ENCODE measurements at regions not wholly inside any gene's neighbourhood (a gene's known extent, or its start where the extent isn't known, plus 50 kb on each side); places are given as distances from the start of the nearest gene placed in this dataset.

DNA sequence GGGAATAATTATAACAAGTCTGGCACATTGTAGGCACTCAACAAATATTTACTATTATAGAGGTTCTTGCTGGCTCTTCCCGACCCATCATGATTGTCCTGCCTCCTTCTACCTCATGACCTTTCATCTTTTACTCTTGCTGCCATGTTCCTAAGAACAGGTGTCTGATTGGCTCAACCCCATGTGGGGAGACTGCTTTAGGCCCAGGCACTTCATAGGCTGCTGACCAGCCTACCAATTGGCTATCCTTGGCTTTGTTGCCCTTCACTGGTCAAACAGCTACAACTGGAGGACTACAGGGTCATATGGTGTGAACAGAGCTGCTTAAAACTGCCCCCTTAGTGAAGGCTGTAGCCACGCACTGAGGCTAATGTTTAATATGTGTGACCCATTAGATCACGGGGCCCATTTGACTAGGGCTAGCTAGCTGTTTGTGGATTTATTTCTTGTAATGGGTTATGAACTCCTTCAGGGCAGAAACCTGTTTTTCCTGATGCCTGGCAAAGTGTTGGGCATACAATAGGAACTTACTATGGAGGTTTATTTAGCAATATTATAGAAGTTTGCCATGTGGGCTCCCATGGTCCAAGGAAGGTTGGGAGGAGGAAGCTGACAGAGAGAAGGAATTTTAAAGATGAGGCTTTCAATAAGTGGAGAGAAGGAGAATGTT lies 239.9 kb upstream of the TBC1D5 start:
- H3K4me1 ChIP-seq (ENCODE audit: control insufficient read depth, insufficient read depth, low read depth, low read length), result no peaks in the 10 kb centered on the region
- H2BK120ac ChIP-seq (ENCODE audit: low read depth, low read length), result no peak overlapping the region
- H2BK12ac ChIP-seq (ENCODE audit: low read length in 2 of 2), result no peak overlapping the region
- no peak overlapping the region for H2BK15ac ChIP-seq (ENCODE audit: low read depth, poor library complexity, severe bottlenecking)
- H4K8ac ChIP-seq (ENCODE audit: low read length), result no peak overlapping the region
- no peak for DNase-seq
- H3K27ac ChIP-seq (ENCODE audit: low read length, poor library complexity, severe bottlenecking), result no peak overlapping the region
- no peaks in the 10 kb centered on the region for H3K79me1 ChIP-seq (replicated peaks; ENCODE audit: low read length, poor library complexity, severe bottlenecking)
- no peak overlapping the region for H3K14ac ChIP-seq (ENCODE audit: low read length in 2 of 2)
- H3K9me3 ChIP-seq (ENCODE audit: control insufficient read depth, low read length), result no peaks in the 10 kb centered on the region
- no peak overlapping the region for H3K9ac ChIP-seq (ENCODE audit: low read length)
- no peaks in the 10 kb centered on the region for H3K36me3 ChIP-seq (ENCODE audit: control insufficient read depth in 1 of 2, insufficient read depth in 2 of 2, low read depth in 1 of 2, low read length in 2 of 2)
- no peak overlapping the region for H4K91ac ChIP-seq (ENCODE audit: low read length)
- H2BK5ac ChIP-seq (ENCODE audit: low read depth, low read length, poor library complexity, severe bottlenecking), result no peak overlapping the region
- no peak overlapping the region for H3K4me3 ChIP-seq (ENCODE audit: insufficient read depth in 1 of 2, low read depth in 1 of 2, low read length in 2 of 2)
- WGBS, result 71% methylated on average over 3 of the region's 3 CpGs
- H3K27me3 ChIP-seq (ENCODE audit: control insufficient read depth in 1 of 2, insufficient read depth in 1 of 2, low read length in 2 of 2), result peaks cover 0 to 27% of the 10 kb centered on the region in 2 experiments
- H3K18ac ChIP-seq (ENCODE audit: low read depth in 1 of 2, low read length in 2 of 2), result no peak overlapping the region
- no peak overlapping the region for H2AK5ac ChIP-seq (ENCODE audit: low read length, severe bottlenecking)
- H3K4ac ChIP-seq (ENCODE audit: low read depth in 1 of 2, low read length in 2 of 2), result no peak overlapping the region
- no peak overlapping the region for H3K4me2 ChIP-seq (ENCODE audit: low read length, poor library complexity, severe bottlenecking)
- no peak overlapping the region for H2AFZ ChIP-seq (ENCODE audit: low read depth, low read length)
- H3K23ac ChIP-seq (ENCODE audit: low read length in 2 of 2), result no peak overlapping the region

DNA sequence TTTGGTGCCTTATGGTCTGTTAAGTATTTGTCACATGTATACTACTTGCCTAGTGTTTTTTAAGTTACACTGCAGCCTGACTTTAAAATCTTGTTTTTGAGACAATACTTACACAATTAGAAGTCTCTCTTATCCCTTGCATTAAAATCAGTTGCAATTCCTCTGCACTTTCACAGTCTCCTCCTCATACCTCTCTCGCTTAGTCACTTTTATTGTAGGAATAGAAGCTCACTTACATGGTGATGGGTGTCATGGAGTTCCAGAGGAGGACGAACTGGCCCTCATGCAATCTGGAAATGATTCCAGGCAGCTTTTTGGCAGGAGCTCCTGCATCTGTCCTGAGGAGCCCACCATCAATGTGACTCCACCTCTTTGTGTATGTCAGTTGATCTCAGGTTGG lies 238.4 kb upstream of the TBC1D5 start:
- Histone ChIP-seq H4K8ac (ENCODE audit: low read length) (no peak overlapping the region), H3K18ac (ENCODE audit: low read depth in 1 of 2, low read length in 2 of 2) (no peak overlapping the region), H3K4me3 (ENCODE audit: insufficient read depth in 1 of 2, low read depth in 1 of 2, low read length in 2 of 2) (no peak overlapping the region), H3K79me1 (replicated peaks; ENCODE audit: low read length, poor library complexity, severe bottlenecking) (no peaks in the 10 kb centered on the region), H2BK120ac (ENCODE audit: low read depth, low read length) (no peak overlapping the region), H3K9ac (ENCODE audit: low read length) (no peak overlapping the region), H3K36me3 (ENCODE audit: control insufficient read depth in 1 of 2, insufficient read depth in 2 of 2, low read depth in 1 of 2, low read length in 2 of 2) (no peaks in the 10 kb centered on the region), H2AFZ (ENCODE audit: low read depth, low read length) (no peak overlapping the region), H2AK5ac (ENCODE audit: low read length, severe bottlenecking) (no peak overlapping the region), H3K4ac (ENCODE audit: low read depth in 1 of 2, low read length in 2 of 2) (no peak overlapping the region), H3K27me3 (ENCODE audit: control insufficient read depth in 1 of 2, insufficient read depth in 1 of 2, low read length in 2 of 2) (peaks cover 0 to 20% of the 10 kb centered on the region in 2 experiments), H3K27ac (ENCODE audit: low read length, poor library complexity, severe bottlenecking) (no peak overlapping the region), H3K4me1 (ENCODE audit: control insufficient read depth, insufficient read depth, low read depth, low read length) (no peaks in the 10 kb centered on the region), H2BK15ac (ENCODE audit: low read depth, poor library complexity, severe bottlenecking) (no peak overlapping the region), H3K14ac (ENCODE audit: low read length in 2 of 2) (no peak overlapping the region), H4K91ac (ENCODE audit: low read length) (no peak overlapping the region), H3K9me3 (ENCODE audit: control insufficient read depth, low read length) (no peaks in the 10 kb centered on the region), H3K4me2 (ENCODE audit: low read length, poor library complexity, severe bottlenecking) (no peak overlapping the region), H2BK12ac (ENCODE audit: low read length in 2 of 2) (no peak overlapping the region), H2BK5ac (ENCODE audit: low read depth, low read length, poor library complexity, severe bottlenecking) (no peak overlapping the region), H3K23ac (ENCODE audit: low read length in 2 of 2) (no peak overlapping the region)
- no peak for DNase-seq
- WGBS, result 62% methylated on average over 2 of the region's 2 CpGs

GRCh38 chr3:17979911-17980310 lies 237.5 kb upstream of the TBC1D5 start:
- Histone ChIP-seq H3K27me3 (ENCODE audit: control insufficient read depth in 1 of 2, insufficient read depth in 1 of 2, low read length in 2 of 2) (peaks cover 0 to 11% of the 10 kb centered on the region in 2 experiments), H2BK15ac (ENCODE audit: low read depth, poor library complexity, severe bottlenecking) (no peak overlapping the region), H3K9me3 (ENCODE audit: control insufficient read depth, low read length) (no peaks in the 10 kb centered on the region), H2BK120ac (ENCODE audit: low read depth, low read length) (no peak overlapping the region), H2AFZ (ENCODE audit: low read depth, low read length) (no peak overlapping the region), H3K27ac (ENCODE audit: low read length, poor library complexity, severe bottlenecking) (no peak overlapping the region), H3K36me3 (ENCODE audit: control insufficient read depth in 1 of 2, insufficient read depth in 2 of 2, low read depth in 1 of 2, low read length in 2 of 2) (no peaks in the 10 kb centered on the region), H3K14ac (ENCODE audit: low read length in 2 of 2) (no peak overlapping the region), H3K4me2 (ENCODE audit: low read length, poor library complexity, severe bottlenecking) (no peak overlapping the region), H3K18ac (ENCODE audit: low read depth in 1 of 2, low read length in 2 of 2) (no peak overlapping the region), H2AK5ac (ENCODE audit: low read length, severe bottlenecking) (no peak overlapping the region), H4K91ac (ENCODE audit: low read length) (no peak overlapping the region), H3K9ac (ENCODE audit: low read length) (no peak overlapping the region), H3K79me1 (replicated peaks; ENCODE audit: low read length, poor library complexity, severe bottlenecking) (no peaks in the 10 kb centered on the region), H3K4me1 (ENCODE audit: control insufficient read depth, insufficient read depth, low read depth, low read length) (no peaks in the 10 kb centered on the region), H3K4ac (ENCODE audit: low read depth in 1 of 2, low read length in 2 of 2) (no peak overlapping the region), H4K8ac (ENCODE audit: low read length) (no peak overlapping the region), H2BK12ac (ENCODE audit: low read length in 2 of 2) (no peak overlapping the region), H3K4me3 (ENCODE audit: insufficient read depth in 1 of 2, low read depth in 1 of 2, low read length in 2 of 2) (no peak overlapping the region), H2BK5ac (ENCODE audit: low read depth, low read length, poor library complexity, severe bottlenecking) (no peak overlapping the region), H3K23ac (ENCODE audit: low read length in 2 of 2) (no peak overlapping the region)
- DNase-seq, result no peak
- WGBS, result 64% methylated on average over 3 of the region's 3 CpGs

DNA sequence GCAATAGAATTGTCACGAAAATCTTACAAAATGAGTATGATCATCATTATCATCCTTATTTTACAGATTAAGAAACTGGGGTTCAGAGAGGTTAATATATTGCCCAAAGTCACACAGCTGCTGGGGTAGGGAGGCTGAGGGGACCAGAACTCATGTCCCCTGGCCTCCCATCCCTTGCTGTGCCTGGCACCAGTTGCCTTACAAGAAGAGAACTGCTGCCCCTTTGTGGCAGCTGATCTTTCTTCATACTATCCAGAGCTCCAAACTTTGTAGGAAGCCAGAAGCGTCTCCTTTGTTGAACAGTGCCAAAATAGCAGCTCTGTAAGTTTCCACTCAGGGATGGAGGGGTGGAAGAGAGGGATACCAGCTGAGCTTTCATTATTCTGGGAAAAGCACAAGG lies 236.8 kb upstream of the TBC1D5 start:
- no peaks in the 10 kb centered on the region for H3K36me3 ChIP-seq (ENCODE audit: control insufficient read depth in 1 of 2, insufficient read depth in 2 of 2, low read depth in 1 of 2, low read length in 2 of 2)
- H2BK15ac ChIP-seq (ENCODE audit: low read depth, poor library complexity, severe bottlenecking), result no peak overlapping the region
- no peak overlapping the region for H3K9ac ChIP-seq (ENCODE audit: low read length)
- no peak for DNase-seq
- no peak overlapping the region for H3K4me2 ChIP-seq (ENCODE audit: low read length, poor library complexity, severe bottlenecking)
- no peaks in the 10 kb centered on the region for H3K9me3 ChIP-seq (ENCODE audit: control insufficient read depth, low read length)
- H3K79me1 ChIP-seq (replicated peaks; ENCODE audit: low read length, poor library complexity, severe bottlenecking), result no peaks in the 10 kb centered on the region
- no peak overlapping the region for H3K18ac ChIP-seq (ENCODE audit: low read depth in 1 of 2, low read length in 2 of 2)
- no peak overlapping the region for H3K14ac ChIP-seq (ENCODE audit: low read length in 2 of 2)
- no peak overlapping the region for H3K27ac ChIP-seq (ENCODE audit: low read length, poor library complexity, severe bottlenecking)
- H3K27me3 ChIP-seq (ENCODE audit: control insufficient read depth in 1 of 2, insufficient read depth in 1 of 2, low read length in 2 of 2), result peaks cover 0 to 5% of the 10 kb centered on the region in 2 experiments
- H3K23ac ChIP-seq (ENCODE audit: low read length in 2 of 2), result no peak overlapping the region
- no peak overlapping the region for H4K91ac ChIP-seq (ENCODE audit: low read length)
- H3K4me3 ChIP-seq (ENCODE audit: insufficient read depth in 1 of 2, low read depth in 1 of 2, low read length in 2 of 2), result no peak overlapping the region
- WGBS, result 50% methylated on average over 1 of the region's 2 CpGs
- H2AFZ ChIP-seq (ENCODE audit: low read depth, low read length), result no peak overlapping the region
- H2AK5ac ChIP-seq (ENCODE audit: low read length, severe bottlenecking), result no peak overlapping the region
- no peaks in the 10 kb centered on the region for H3K4me1 ChIP-seq (ENCODE audit: control insufficient read depth, insufficient read depth, low read depth, low read length)
- no peak overlapping the region for H2BK5ac ChIP-seq (ENCODE audit: low read depth, low read length, poor library complexity, severe bottlenecking)
- no peak overlapping the region for H2BK120ac ChIP-seq (ENCODE audit: low read depth, low read length)
- no peak overlapping the region for H3K4ac ChIP-seq (ENCODE audit: low read depth in 1 of 2, low read length in 2 of 2)
- H4K8ac ChIP-seq (ENCODE audit: low read length), result no peak overlapping the region
- H2BK12ac ChIP-seq (ENCODE audit: low read length in 2 of 2), result no peak overlapping the region

Data from mesenchymal stem cell (in vitro differentiated cells and primary cell).